GM10266 (cell line): ENCODE measurements at regions not wholly inside any gene's neighbourhood (a gene's known extent, or its start where the extent isn't known, plus 50 kb on each side); places are given as distances from the start of the nearest gene placed in this dataset.

Source experiments
- DNase-seq: peaks from one replicate; pipeline ENCODE4 v3.0.0; 2012; ENCODE audit errors: extremely low spot score
- CTCF ChIP-seq: IDR thresholded peaks from 2 replicates; pipeline ENCODE4 v1.5.1; 2012; ENCODE audit warnings: mild to moderate bottlenecking, low read depth; ENCODE audit not compliant: control insufficient read depth, insufficient read depth; ENCODE audit errors: missing control alignments

- no peak for TF ChIP-seq CTCF
- DNase-seq = no peak
These were observed 174.5 kb upstream of the NTM start for GRCh38 chr11:131195661-131196517.

- TF ChIP-seq CTCF = no peak
- no peak for DNase-seq
These were observed 172.0 kb upstream of the NTM start for GRCh38 chr11:131198161-131199014.

GRCh38 chr11:131199015-131199280, 171.5 kb upstream of the NTM start:
- DNase-seq = no peak
- no peak for TF ChIP-seq CTCF

- TF ChIP-seq CTCF = no peak
- no peak for DNase-seq
These were observed 168.7 kb upstream of the NTM start for GRCh38 chr11:131201674-131202073.

GRCh38 chr11:131203040-131203439, 167.4 kb upstream of the NTM start:
- TF ChIP-seq CTCF = no peak

GRCh38 chr11:131204282-131204681, 166.1 kb upstream of the NTM start:
- TF ChIP-seq CTCF = no peak
- no peak for DNase-seq

More at GRCh38 chr11:131203040-131203439, 167.4 kb upstream of the NTM start:
- DNase-seq = no peak

- no peak for DNase-seq
These were observed 165.5 kb upstream of the NTM start for GRCh38 chr11:131204765-131205380.

More at GRCh38 chr11:131204765-131205380, 165.5 kb upstream of the NTM start:
- no peak for TF ChIP-seq CTCF
